Amniotic stem cell (primary cell): ENCODE measurements at regions not wholly inside any gene's neighbourhood (a gene's known extent, or its start where the extent isn't known, plus 50 kb on each side); places are given as distances from the start of the nearest gene placed in this dataset.

Source experiments
- DNase-seq: peaks from one replicate; lab custom pipeline; 2025; lab: John Stamatoyannopoulos, UW

GRCh38 chr6:48912503-48912902, 550.5 kb downstream of the MMUT start:
- no peak for DNase-seq

GRCh38 chr6:48904809-48905208, 558.2 kb downstream of the MMUT start:
- no peak for DNase-seq

- DNase-seq, result no peak
Measured at GRCh38 chr6:48894469-48894868, 568.6 kb downstream of the MMUT start.

GRCh38 chr6:48893048-48893447, 570.0 kb downstream of the MMUT start:
- no peak for DNase-seq

GRCh38 chr6:48891308-48891707, 571.7 kb downstream of the MMUT start:
- DNase-seq, result no peak

- DNase-seq, result no peak
Measured at GRCh38 chr6:48889429-48889828, 573.6 kb downstream of the MMUT start.

- no peak for DNase-seq
Measured at GRCh38 chr6:48883116-48883515, 579.9 kb downstream of the MMUT start.

- no peak for DNase-seq
Measured at GRCh38 chr6:48881551-48881950, 581.5 kb downstream of the MMUT start.

GRCh38 chr6:48869595-48869994, 593.5 kb downstream of the MMUT start:
- no peak for DNase-seq

- DNase-seq, result no peak
Measured at GRCh38 chr6:48866682-48867081, 596.4 kb downstream of the MMUT start.

- no peak for DNase-seq
Measured at GRCh38 chr6:48860175-48860574, 602.9 kb downstream of the MMUT start.

GRCh38 chr6:48859562-48860123, 603.4 kb downstream of the MMUT start:
- no peak for DNase-seq

GRCh38 chr6:48845219-48845618, 617.8 kb downstream of the MMUT start:
- DNase-seq, result no peak

- no peak for DNase-seq
Measured at GRCh38 chr6:48844696-48845095, 618.4 kb downstream of the MMUT start.

- DNase-seq, result no peak
Measured at GRCh38 chr6:48840896-48841295, 622.2 kb downstream of the MMUT start.

GRCh38 chr6:48839206-48839605, 623.8 kb downstream of the MMUT start:
- DNase-seq, result no peak

- no peak for DNase-seq
Measured at GRCh38 chr6:48837744-48838143, 625.3 kb downstream of the MMUT start.

- no peak for DNase-seq
Measured at GRCh38 chr6:48835421-48835958, 627.6 kb downstream of the MMUT start.

GRCh38 chr6:48834706-48835105, 628.3 kb downstream of the MMUT start:
- DNase-seq, result no peak

- DNase-seq, result no peak
Measured at GRCh38 chr6:48833916-48834315, 629.1 kb downstream of the MMUT start.

GRCh38 chr6:48826901-48827701, 636.0 kb downstream of the MMUT start:
- peak; percentile 93 for DNase-seq

- no peak for DNase-seq
Measured at GRCh38 chr6:48826152-48826515, 636.9 kb downstream of the MMUT start.

- no peak for DNase-seq
Measured at GRCh38 chr6:48825501-48826151, 637.4 kb downstream of the MMUT start.
